Tibial artery (tissue), 4 donors: ENCODE measurements at regions not wholly inside any gene's neighbourhood (a gene's known extent, or its start where the extent isn't known, plus 50 kb on each side); places are given as distances from the start of the nearest gene placed in this dataset.

Experiments used
- DNase-seq, 2 donors: peaks; one replicate each; pipeline ENCODE4 v3.0.0-alpha.2; 2019
- H3K27ac ChIP-seq, 2 donors: fragments of 200-600 bp; sonication (generic) in 1 of 2; 1 replicate in 1 of 2; 2 replicates in 1 of 2; pipeline ENCODE4 v1.5.1; 2018 to 2019; ENCODE audit warnings: mild to moderate bottlenecking in 1 of 2
- H3K27me3 ChIP-seq, 2 donors: fragments of 200-600 bp; sonication (generic) in 1 of 2; one replicate each; pipeline versions ENCODE4 v1.5.1 to v1.6.0; 2016 to 2019
- H3K36me3 ChIP-seq, 3 donors: fragments of 200-600 bp; sonication (generic) in 2 of 3; one replicate each; pipeline ENCODE4 v1.5.1; 2016 to 2019; ENCODE audit warnings: mild to moderate bottlenecking in 2 of 3
- H3K4me1 ChIP-seq, 4 donors: fragments of 200-600 bp; sonication (generic) in 2 of 4; 1 replicate in 3 of 4; 2 replicates in 1 of 4; pipeline ENCODE4 v1.5.1; 2016 to 2019
- H3K4me3 ChIP-seq, 2 donors: fragments of 200-600 bp; sonication (generic) in 1 of 2; 1 replicate in 1 of 2; 2 replicates in 1 of 2; pipeline ENCODE4 v1.5.1; 2018 to 2019; ENCODE audit warnings: mild to moderate bottlenecking in 2 of 2
- H3K9me3 ChIP-seq, 3 donors: fragments of 200-600 bp; sonication (generic) in 1 of 3; one replicate each; pipeline ENCODE4 v1.5.1; 2016 to 2019
- intact Hi-C: fragments of 100-400 bp; cut with DNase I; formaldehyde crosslinking; loops from one replicate; pipeline ENCODE4 v1.15.0; 2023; ENCODE audit warnings: low total_unique reads
- TF ChIP-seq, protein P1 (sequence below), 2 experiments: fragments of 200-600 bp in 1 of 2; fragments of 450-650 bp in 1 of 2; IDR thresholded peaks; one replicate each; pipeline ENCODE4 v1.5.1; 2017 to 2019; ENCODE audit warnings: antibody characterized with exemption in 2 of 2, mild to moderate bottlenecking in 1 of 2, moderate library complexity in 1 of 2

DNA sequence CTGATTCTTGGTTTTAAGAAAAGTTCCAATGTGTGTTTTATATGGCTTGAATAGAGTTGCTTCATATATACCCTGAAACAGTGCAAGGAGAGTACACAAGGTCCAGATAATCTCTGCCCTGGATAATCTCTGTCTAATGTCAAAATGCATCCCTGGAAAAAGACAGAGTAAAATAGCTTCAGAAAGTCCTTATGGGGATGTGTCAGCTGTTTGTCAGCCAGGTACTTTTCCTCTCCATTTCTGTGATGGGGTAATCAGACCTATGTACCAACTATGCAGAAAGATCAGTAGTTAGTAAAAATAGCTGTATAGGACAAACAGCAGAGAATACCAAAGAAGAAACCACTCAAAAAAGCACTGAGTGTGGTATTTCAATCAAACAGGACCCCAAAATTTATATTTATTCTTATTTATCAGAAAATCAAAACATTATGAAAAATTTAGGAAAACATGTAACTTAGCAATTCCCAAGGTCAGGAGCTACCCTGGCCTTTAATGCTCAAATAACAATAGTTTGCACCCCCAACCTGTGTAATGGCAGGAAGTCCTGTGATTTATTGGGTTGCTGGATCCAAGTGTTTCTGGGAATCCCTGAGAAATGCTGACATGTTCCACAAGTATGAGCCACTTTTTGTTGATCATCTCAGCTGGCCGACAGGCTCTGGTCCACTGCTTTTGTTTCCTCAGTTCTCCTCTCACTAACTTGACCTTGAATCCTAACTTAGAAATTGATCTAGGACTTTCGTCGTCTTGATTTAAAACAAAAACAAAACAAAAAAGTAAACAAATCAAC is 69.6 kb downstream of the MDH1 start:
- H3K27ac ChIP-seq: no peak overlapping the region
- intact Hi-C loops: loop anchor here (2.0 kb wide), 1 partner anchor 32 kb away; no protein-coding TSS in a partner anchor

DNA sequence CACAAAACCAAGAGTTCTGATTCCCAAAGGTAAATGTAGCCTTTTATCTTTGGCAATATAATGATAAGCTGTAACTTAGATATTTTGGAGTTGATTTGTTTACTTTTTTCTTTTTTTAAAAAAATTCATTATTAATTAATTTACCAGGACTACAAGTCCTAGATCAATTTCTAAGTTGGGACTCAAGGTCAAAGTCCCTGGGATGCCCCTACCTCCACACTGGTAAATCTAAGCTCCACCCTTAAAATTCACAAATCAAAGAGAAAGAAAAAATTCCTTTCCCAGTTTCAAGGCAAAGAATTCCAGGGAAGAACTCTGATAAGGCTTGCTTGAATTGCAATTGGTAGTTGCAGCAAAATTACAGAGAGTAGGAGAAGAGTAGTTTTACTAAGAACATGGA is 71.3 kb downstream of the MDH1 start:
- H3K9me3 ChIP-seq: no peaks in the 10 kb centered on the region
- no peaks in the 10 kb centered on the region for H3K4me1 ChIP-seq
- no peak overlapping the region for H3K4me3 ChIP-seq
- no peaks in the 10 kb centered on the region for H3K27me3 ChIP-seq
- intact Hi-C loops: no loop called here
- H3K27ac ChIP-seq: no peak overlapping the region
- no peak for DNase-seq
- no peaks in the 10 kb centered on the region for H3K36me3 ChIP-seq
- TF ChIP-seq, protein P1, sequence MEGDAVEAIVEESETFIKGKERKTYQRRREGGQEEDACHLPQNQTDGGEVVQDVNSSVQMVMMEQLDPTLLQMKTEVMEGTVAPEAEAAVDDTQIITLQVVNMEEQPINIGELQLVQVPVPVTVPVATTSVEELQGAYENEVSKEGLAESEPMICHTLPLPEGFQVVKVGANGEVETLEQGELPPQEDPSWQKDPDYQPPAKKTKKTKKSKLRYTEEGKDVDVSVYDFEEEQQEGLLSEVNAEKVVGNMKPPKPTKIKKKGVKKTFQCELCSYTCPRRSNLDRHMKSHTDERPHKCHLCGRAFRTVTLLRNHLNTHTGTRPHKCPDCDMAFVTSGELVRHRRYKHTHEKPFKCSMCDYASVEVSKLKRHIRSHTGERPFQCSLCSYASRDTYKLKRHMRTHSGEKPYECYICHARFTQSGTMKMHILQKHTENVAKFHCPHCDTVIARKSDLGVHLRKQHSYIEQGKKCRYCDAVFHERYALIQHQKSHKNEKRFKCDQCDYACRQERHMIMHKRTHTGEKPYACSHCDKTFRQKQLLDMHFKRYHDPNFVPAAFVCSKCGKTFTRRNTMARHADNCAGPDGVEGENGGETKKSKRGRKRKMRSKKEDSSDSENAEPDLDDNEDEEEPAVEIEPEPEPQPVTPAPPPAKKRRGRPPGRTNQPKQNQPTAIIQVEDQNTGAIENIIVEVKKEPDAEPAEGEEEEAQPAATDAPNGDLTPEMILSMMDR (IDR thresholded peaks at IDR 0.05): no peak

More for the DNA sequence above, 69.6 kb downstream of the MDH1 start:
- H3K9me3 ChIP-seq: no peaks in the 10 kb centered on the region
- no peaks in the 10 kb centered on the region for H3K27me3 ChIP-seq
- H3K4me3 ChIP-seq: no peak overlapping the region
- H3K36me3 ChIP-seq: no peaks in the 10 kb centered on the region
- TF ChIP-seq, protein P1 (IDR thresholded peaks at IDR 0.05): no peak
- no peaks in the 10 kb centered on the region for H3K4me1 ChIP-seq
- DNase-seq: no peak

DNA sequence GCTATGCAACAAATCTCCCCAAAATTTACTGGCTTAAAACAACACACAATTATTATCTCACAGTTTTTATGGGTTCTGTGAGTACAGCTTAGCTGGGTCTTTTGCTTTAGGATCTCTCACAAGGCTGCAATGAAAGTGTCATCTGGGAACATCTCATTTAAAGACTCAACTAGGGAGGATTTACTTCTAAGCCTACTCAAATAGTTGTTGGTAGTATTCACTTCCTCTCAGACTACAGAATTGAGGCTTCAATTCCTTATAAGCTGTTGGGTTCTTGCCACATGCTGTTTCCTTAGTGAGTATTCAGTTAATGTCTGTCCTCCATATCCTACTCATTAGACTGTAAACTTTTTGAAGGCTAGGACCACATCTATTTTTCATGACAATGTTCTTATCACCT is 72.3 kb downstream of the MDH1 start:
- Histone ChIP-seq H3K27me3 (no peaks in the 10 kb centered on the region), H3K4me3 (no peak overlapping the region), H3K36me3 (no peaks in the 10 kb centered on the region), H3K4me1 (no peaks in the 10 kb centered on the region), H3K27ac (no peak overlapping the region), H3K9me3 (no peaks in the 10 kb centered on the region)
- TF ChIP-seq, protein P1 (IDR thresholded peaks at IDR 0.05): no peak
- DNase-seq: no peak
- intact Hi-C loops: no loop called here

DNA sequence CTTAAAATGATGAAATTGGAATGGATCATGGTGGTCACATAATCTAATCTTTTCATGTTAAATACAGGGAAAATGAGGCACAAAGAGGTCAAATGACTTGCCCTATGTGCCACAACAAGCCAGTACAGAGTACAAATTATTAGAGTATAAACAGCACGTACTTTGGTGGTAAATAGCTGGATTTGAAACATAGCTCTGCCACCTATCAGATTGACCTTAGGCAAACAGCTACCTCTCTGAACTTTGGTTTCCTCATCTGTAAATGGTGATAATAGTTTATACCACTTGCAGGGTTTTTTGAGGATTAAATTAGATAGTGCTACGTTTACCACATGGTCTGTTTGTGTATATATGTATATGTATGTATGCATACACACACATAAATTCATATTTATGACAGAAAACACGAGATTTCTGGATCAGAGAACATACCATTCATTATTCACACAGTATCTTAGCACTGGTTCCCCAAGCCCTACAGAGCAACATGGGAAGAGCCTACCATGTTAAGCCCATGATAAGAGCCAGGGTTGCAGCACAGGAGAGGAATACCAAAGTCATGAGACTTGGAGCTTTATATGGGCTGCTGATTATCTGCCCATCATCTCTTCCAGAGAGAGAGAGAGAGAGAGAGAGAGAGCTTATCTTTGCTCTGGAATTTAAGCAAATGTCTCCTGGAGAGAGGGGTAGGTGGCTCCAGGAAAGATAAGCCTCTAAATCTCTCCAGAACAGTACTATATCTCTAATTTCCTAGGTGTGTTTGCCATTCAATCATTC is 73.5 kb downstream of the MDH1 start:
- Histone ChIP-seq H3K36me3 (no peaks in the 10 kb centered on the region), H3K27ac (no peak overlapping the region), H3K4me1 (no peaks in the 10 kb centered on the region), H3K9me3 (no peaks in the 10 kb centered on the region), H3K27me3 (no peaks in the 10 kb centered on the region), H3K4me3 (no peak overlapping the region)
- TF ChIP-seq, protein P1 (IDR thresholded peaks at IDR 0.05): no peak
- no peak for DNase-seq
- intact Hi-C loops: no loop called here

DNA sequence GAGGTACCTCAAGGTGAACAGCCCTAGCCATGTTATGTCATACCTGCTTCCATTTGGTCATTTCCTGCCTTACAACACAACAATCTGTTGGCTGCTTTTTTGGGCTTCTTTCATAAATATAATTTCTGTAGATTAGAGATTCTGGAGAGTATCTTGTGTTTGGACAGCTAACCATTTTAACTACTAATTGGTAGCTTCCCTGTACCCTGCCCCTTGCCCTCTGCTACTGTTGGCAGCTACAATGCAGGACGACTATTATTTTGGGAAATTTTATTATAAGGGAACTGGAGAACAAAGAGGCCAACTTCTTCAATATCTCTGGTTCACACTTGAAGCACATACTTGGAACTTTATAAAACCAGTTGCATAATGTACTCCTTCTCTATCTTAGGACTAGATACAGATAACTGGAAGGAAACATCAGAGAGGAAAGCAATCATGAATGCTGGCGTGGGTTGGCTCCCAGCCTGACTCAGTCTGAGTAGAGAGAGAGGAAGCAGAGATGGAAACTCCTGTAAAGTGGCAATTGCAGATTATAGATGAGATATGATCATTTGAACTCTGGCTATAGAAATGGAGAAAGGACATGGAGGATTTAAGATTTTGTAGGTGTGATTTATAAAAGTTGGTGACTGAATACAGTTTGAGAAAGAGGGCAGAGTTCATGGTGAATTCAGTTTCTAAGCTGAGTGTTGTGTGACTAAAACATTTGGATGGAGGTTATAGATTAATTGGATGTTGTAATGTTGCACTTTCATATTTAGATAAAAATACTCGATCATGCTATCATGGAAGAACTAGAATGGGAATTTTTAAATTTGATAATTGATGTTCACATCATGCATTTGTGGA is 74.5 kb downstream of the MDH1 start:
- TF ChIP-seq, protein P1 (IDR thresholded peaks at IDR 0.05): no peak
- H3K36me3 ChIP-seq: no peaks in the 10 kb centered on the region
- peaks cover 0 to 3% (median 0%) of the 10 kb centered on the region in 4 donors for H3K4me1 ChIP-seq
- no peak for DNase-seq
- H3K9me3 ChIP-seq: no peaks in the 10 kb centered on the region
- intact Hi-C loops: no loop called here
- H3K27ac ChIP-seq: no peak overlapping the region
- H3K27me3 ChIP-seq: no peaks in the 10 kb centered on the region
- H3K4me3 ChIP-seq: no peak overlapping the region
